Esophagus squamous epithelium (tissue), 4 donors: ENCODE measurements at regions not wholly inside any gene's neighbourhood (a gene's known extent, or its start where the extent isn't known, plus 50 kb on each side); places are given as distances from the start of the nearest gene placed in this dataset.

Experiments used
- POLR2A ChIP-seq, 4 donors: fragments of 450-650 bp; IDR thresholded peaks; one replicate each; pipeline ENCODE4 v1.6.1; 2017; ENCODE audit warnings: antibody characterized with exemption in 4 of 4, mild to moderate bottlenecking in 4 of 4, moderate library complexity in 3 of 4
- TF ChIP-seq, protein P1 (sequence below), 6 experiments: fragments of 450-650 bp in 4 of 6; fragments of 200-600 bp in 2 of 6; sonication (generic) in 2 of 6; IDR thresholded peaks; one replicate each; pipeline ENCODE4 v1.5.1; 2016 to 2019; ENCODE audit warnings: antibody characterized with exemption in 6 of 6, mild to moderate bottlenecking in 4 of 6, moderate library complexity in 4 of 6

GRCh38 chr7:108869070-108869469, 299.4 kb downstream of the DNAJB9 start:
- TF ChIP-seq, protein P1, sequence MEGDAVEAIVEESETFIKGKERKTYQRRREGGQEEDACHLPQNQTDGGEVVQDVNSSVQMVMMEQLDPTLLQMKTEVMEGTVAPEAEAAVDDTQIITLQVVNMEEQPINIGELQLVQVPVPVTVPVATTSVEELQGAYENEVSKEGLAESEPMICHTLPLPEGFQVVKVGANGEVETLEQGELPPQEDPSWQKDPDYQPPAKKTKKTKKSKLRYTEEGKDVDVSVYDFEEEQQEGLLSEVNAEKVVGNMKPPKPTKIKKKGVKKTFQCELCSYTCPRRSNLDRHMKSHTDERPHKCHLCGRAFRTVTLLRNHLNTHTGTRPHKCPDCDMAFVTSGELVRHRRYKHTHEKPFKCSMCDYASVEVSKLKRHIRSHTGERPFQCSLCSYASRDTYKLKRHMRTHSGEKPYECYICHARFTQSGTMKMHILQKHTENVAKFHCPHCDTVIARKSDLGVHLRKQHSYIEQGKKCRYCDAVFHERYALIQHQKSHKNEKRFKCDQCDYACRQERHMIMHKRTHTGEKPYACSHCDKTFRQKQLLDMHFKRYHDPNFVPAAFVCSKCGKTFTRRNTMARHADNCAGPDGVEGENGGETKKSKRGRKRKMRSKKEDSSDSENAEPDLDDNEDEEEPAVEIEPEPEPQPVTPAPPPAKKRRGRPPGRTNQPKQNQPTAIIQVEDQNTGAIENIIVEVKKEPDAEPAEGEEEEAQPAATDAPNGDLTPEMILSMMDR (IDR thresholded peaks at IDR 0.05): no peak
- TF ChIP-seq POLR2A (IDR thresholded peaks at IDR 0.05): no peak
